HG02678 (cell line): ENCODE measurements at regions not wholly inside any gene's neighbourhood (a gene's known extent, or its start where the extent isn't known, plus 50 kb on each side); places are given as distances from the start of the nearest gene placed in this dataset.

Experiments used
- ATAC-seq: cut with Tn5 transposase; IDR thresholded peaks from one replicate; pipeline ENCODE4 v1.9.1; 2021; ENCODE audit warnings: mild to moderate bottlenecking, moderate library complexity; ENCODE audit not compliant: unreplicated experiment

- ATAC-seq = no peak
Measured at GRCh38 chr5:60014331-60014730, 120.8 kb upstream of the PDE4D start.

GRCh38 chr5:60010853-60011252, 117.3 kb upstream of the PDE4D start:
- no peak for ATAC-seq

GRCh38 chr5:60010328-60010727, 116.8 kb upstream of the PDE4D start:
- ATAC-seq = no peak

- no peak for ATAC-seq
Measured at GRCh38 chr5:60007729-60008128, 114.2 kb upstream of the PDE4D start.

GRCh38 chr5:59999056-59999455, 105.5 kb upstream of the PDE4D start:
- ATAC-seq = no peak

GRCh38 chr5:59992206-59992605, 98.7 kb upstream of the PDE4D start:
- ATAC-seq = no peak

- ATAC-seq = no peak
Measured at GRCh38 chr5:59988396-59988795, 94.9 kb upstream of the PDE4D start.

GRCh38 chr5:59976342-59976741, 82.8 kb upstream of the PDE4D start:
- ATAC-seq = no peak

GRCh38 chr5:59972043-59972442, 78.5 kb upstream of the PDE4D start:
- no peak for ATAC-seq

GRCh38 chr5:59959330-59959729, 65.8 kb upstream of the PDE4D start:
- no peak for ATAC-seq

GRCh38 chr5:59956130-59956783, 62.7 kb upstream of the PDE4D start:
- no peak for ATAC-seq

- no peak for ATAC-seq
Measured at GRCh38 chr5:59955241-59955640, 61.7 kb upstream of the PDE4D start.

GRCh38 chr5:59943452-59944113, 50.1 kb upstream of the PDE4D start:
- ATAC-seq = no peak
